Osteocyte (in vitro differentiated cells): ENCODE measurements at regions not wholly inside any gene's neighbourhood (a gene's known extent, or its start where the extent isn't known, plus 50 kb on each side); places are given as distances from the start of the nearest gene placed in this dataset.

Experiments used
- DNase-seq: peaks from one replicate; pipeline ENCODE4 v3.0.0; 2021; ENCODE audit warnings: mixed read lengths; ENCODE audit not compliant: unreplicated experiment; ENCODE audit errors: extremely low spot score
- H3K27ac Mint-ChIP-seq: one replicate; pipeline ENCODE4 v1.8.0; 2021; ENCODE audit warnings: mild to moderate bottlenecking, mixed read lengths; ENCODE audit not compliant: unreplicated experiment
- H3K27me3 Mint-ChIP-seq: one replicate; pipeline ENCODE4 v1.8.0; 2021; ENCODE audit warnings: mixed read lengths; ENCODE audit not compliant: unreplicated experiment
- H3K36me3 Mint-ChIP-seq: one replicate; pipeline ENCODE4 v1.8.0; 2021; ENCODE audit warnings: mixed read lengths; ENCODE audit not compliant: unreplicated experiment
- H3K4me1 Mint-ChIP-seq: one replicate; pipeline ENCODE4 v1.8.0; 2021; ENCODE audit warnings: mixed read lengths; ENCODE audit not compliant: unreplicated experiment
- H3K4me3 Mint-ChIP-seq: one replicate; pipeline ENCODE4 v1.8.0; 2021; ENCODE audit warnings: mild to moderate bottlenecking, moderate library complexity, mixed read lengths; ENCODE audit not compliant: unreplicated experiment
- H3K9me3 Mint-ChIP-seq: one replicate; pipeline ENCODE4 v1.8.0; 2021; ENCODE audit warnings: mixed read lengths; ENCODE audit not compliant: unreplicated experiment
- TF ChIP-seq, protein P1 (sequence below): fragments of 200-600 bp; sonication (generic); IDR thresholded peaks from 2 replicates; pipeline ENCODE4 v1.5.0; 2021; ENCODE audit warnings: antibody characterized with exemption, mild to moderate bottlenecking, moderate library complexity

DNA sequence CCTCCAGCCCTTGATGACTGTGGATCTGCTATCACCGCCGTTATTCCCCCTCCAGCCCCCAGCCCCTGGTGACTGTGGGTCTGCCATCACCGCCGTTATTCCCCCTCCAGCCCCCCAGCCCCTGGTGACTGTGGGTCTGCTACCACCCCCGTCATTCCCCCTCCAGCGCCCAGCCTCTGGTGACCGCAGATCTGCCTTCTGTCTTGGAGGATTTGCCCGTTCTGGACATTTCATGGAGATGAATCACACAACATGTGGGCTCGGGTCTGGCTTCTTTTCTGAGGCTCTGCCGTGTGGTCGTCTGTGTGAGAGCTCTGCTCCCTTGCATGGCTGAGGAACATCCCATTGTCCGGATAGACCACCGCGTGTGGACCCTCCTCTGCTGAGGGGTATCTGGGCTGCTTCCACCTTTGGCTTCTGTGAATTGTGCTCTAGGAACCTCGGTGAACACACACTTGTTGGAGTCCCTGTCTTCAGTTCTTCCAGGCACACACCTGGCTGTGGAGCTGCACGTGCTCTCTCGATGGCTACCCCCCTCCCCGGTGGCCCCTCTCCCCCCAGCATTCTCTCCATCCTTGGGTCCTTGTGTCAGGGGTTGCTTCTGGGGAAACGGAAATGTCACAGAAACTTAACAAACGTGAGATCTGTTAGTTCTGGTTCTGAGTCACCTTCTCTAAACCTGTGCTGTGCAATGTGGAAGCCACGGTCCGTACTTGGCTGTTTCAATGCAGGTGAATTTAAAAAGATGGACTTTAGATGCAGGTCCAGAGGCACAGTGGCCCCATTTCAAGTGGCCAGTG lies 105.3 kb upstream of the COL5A1 start:
- peak overlapping the region; percentile 20 for H3K27ac Mint-ChIP-seq
- H3K4me3 Mint-ChIP-seq = no peak overlapping the region
- peaks cover 33% of the 10 kb centered on the region for H3K4me1 Mint-ChIP-seq
- no peak for DNase-seq
- no peaks in the 10 kb centered on the region for H3K36me3 Mint-ChIP-seq
- H3K27me3 Mint-ChIP-seq = no peaks in the 10 kb centered on the region
- peaks cover 6% of the 10 kb centered on the region for H3K9me3 Mint-ChIP-seq
- TF ChIP-seq, protein P1, sequence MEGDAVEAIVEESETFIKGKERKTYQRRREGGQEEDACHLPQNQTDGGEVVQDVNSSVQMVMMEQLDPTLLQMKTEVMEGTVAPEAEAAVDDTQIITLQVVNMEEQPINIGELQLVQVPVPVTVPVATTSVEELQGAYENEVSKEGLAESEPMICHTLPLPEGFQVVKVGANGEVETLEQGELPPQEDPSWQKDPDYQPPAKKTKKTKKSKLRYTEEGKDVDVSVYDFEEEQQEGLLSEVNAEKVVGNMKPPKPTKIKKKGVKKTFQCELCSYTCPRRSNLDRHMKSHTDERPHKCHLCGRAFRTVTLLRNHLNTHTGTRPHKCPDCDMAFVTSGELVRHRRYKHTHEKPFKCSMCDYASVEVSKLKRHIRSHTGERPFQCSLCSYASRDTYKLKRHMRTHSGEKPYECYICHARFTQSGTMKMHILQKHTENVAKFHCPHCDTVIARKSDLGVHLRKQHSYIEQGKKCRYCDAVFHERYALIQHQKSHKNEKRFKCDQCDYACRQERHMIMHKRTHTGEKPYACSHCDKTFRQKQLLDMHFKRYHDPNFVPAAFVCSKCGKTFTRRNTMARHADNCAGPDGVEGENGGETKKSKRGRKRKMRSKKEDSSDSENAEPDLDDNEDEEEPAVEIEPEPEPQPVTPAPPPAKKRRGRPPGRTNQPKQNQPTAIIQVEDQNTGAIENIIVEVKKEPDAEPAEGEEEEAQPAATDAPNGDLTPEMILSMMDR = no peak

DNA sequence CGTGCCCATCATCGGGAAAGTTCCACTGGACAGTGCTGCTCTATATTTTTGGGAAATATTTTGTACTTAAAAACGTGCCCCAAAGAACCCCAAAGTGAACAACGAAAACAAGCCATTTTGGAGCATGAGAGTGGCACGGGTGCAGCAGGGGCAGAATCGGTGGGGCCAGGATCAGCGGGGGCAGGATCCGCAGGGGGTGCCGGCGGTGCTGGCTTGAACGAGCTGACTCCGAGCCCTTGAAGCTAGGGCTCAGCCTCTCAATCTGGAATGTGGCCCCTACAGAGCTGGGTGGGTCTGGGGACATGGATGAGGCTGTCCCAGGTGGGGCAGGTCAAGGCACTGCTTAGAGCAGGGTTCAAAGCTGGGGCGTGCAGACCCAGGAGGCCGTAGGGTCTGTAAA lies 104.7 kb upstream of the COL5A1 start:
- TF ChIP-seq, protein P1 = no peak
- peaks cover 2% of the 10 kb centered on the region for H3K9me3 Mint-ChIP-seq
- H3K36me3 Mint-ChIP-seq = no peaks in the 10 kb centered on the region
- H3K27me3 Mint-ChIP-seq = no peaks in the 10 kb centered on the region
- H3K4me3 Mint-ChIP-seq = no peak overlapping the region
- H3K27ac Mint-ChIP-seq = peak overlapping the region; percentile 20
- H3K4me1 Mint-ChIP-seq = peaks cover 33% of the 10 kb centered on the region
- DNase-seq = no peak

DNA sequence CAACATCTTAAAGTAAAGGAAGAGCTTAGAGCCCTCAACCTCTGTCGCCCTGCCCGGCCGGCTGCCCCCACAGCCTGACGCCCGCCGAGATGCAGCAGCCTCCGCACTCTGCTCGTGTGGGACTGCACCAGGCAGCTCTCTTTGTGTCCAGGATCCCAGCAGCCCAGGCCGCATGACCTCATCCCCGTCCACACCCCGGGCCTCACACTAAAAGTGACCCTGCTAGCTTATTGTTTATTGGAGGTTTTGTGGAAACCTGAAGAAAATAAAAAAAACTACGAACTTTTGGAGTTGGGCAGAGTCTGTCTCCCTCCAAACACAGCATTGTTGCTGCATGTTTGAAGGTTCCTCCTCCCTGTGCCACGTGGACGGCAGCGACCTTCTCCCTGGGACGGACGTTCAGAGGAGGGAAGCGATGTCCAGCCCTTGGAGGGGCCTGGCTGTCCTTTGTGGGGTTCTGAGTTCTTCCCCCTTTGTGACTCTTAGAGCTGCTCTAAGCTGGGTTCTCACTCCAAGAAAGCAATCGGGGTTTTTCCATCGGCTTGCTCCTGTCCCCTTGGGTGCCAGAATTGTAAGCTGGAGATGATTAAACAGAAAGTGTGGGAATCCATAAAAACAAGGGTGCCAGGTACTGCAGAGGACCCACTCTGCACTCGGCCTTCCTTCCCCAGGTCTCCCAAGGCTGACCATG lies 103.5 kb upstream of the COL5A1 start:
- DNase-seq = no peak
- no peaks in the 10 kb centered on the region for H3K9me3 Mint-ChIP-seq
- TF ChIP-seq, protein P1 = no peak
- no peak overlapping the region for H3K27ac Mint-ChIP-seq
- no peak overlapping the region for H3K4me3 Mint-ChIP-seq
- H3K4me1 Mint-ChIP-seq = peaks cover 33% of the 10 kb centered on the region
- H3K27me3 Mint-ChIP-seq = no peaks in the 10 kb centered on the region
- no peaks in the 10 kb centered on the region for H3K36me3 Mint-ChIP-seq

DNA sequence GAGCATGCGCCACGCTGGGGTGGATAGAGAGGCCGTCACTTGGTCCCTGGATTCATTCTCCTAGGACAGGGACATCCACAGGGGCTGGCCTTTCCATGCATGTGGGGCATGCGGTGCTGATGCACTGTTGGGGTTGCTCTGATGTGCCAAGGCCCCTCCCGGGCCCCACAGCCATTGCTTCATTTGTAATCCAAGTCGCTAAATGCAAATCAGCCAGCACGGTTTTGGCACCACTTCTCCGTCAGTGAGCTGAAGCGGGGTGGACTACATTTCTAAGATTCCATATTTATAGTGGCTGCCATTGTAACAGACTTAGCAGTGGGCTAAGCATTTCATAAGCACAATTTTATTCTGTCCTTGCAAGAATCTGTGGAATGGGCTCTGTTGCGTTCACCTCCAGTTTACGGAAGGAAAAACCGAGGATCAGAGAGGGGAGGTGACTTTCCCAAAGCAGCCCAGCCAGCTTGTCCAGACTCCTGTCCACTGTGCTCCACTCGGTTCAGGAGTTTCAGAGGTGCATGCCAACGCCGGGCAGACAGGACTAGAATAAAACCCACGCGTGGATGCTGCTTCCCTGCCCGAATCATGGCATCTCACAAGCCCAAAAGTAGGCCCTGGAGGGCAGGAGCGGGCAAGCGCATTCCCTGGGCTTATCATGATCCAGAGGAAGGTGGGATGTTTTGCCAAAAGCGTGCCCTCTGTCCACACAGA lies 102.6 kb upstream of the COL5A1 start:
- no peak overlapping the region for H3K4me3 Mint-ChIP-seq
- no peaks in the 10 kb centered on the region for H3K9me3 Mint-ChIP-seq
- no peak overlapping the region for H3K27ac Mint-ChIP-seq
- H3K27me3 Mint-ChIP-seq = no peaks in the 10 kb centered on the region
- TF ChIP-seq, protein P1 = no peak
- H3K4me1 Mint-ChIP-seq = peaks cover 32% of the 10 kb centered on the region
- H3K36me3 Mint-ChIP-seq = no peaks in the 10 kb centered on the region
- no peak for DNase-seq
